ENCODE measurements at regions not wholly inside any gene's neighbourhood (a gene's known extent, or its start where the extent isn't known, plus 50 kb on each side); places are given as distances from the start of the nearest gene placed in this dataset.

- DNase-seq (ENCODE audit: extremely low spot score in 2 of 2), result no peak
- Histone ChIP-seq H3K9me3 (no peaks in the 10 kb centered on the region), H3K4me3 (no peak overlapping the region), H3K4me1 (no peaks in the 10 kb centered on the region), H3K36me3 (no peaks in the 10 kb centered on the region), H3K27me3 (no peaks in the 10 kb centered on the region), H3K27ac (no peak overlapping the region)
- intact Hi-C loops (cut with DNase I), result no loop called here
- no peak for TF ChIP-seq POLR2A (IDR thresholded peaks at IDR 0.05)
- no peak for TF ChIP-seq CTCF (IDR thresholded peaks at IDR 0.05)
- TF ChIP-seq POLR2AphosphoS5 (IDR thresholded peaks at IDR 0.05; ENCODE audit: insufficient read depth in 1 of 2, low read depth in 1 of 2), result no peak
Measured at GRCh38 chr4:114281164-114281960, 301.9 kb upstream of the ARSJ start.

- intact Hi-C loops (cut with DNase I), result no loop called here
- Histone ChIP-seq H3K27me3 (no peaks in the 10 kb centered on the region), H3K4me3 (no peak overlapping the region), H3K9me3 (no peaks in the 10 kb centered on the region), H3K27ac (no peak overlapping the region), H3K4me1 (no peaks in the 10 kb centered on the region), H3K36me3 (no peaks in the 10 kb centered on the region)
- no peak for TF ChIP-seq POLR2AphosphoS5 (IDR thresholded peaks at IDR 0.05; ENCODE audit: insufficient read depth in 1 of 2, low read depth in 1 of 2)
- no peak for TF ChIP-seq CTCF (IDR thresholded peaks at IDR 0.05)
- no peak for TF ChIP-seq POLR2A (IDR thresholded peaks at IDR 0.05)
- DNase-seq (ENCODE audit: extremely low spot score in 2 of 2), result no peak
Measured at GRCh38 chr4:114282937-114283336, 303.5 kb upstream of the ARSJ start.

- Histone ChIP-seq H3K4me1 (no peaks in the 10 kb centered on the region), H3K27me3 (no peaks in the 10 kb centered on the region), H3K4me3 (no peak overlapping the region), H3K36me3 (no peaks in the 10 kb centered on the region), H3K9me3 (no peaks in the 10 kb centered on the region), H3K27ac (no peak overlapping the region)
- TF ChIP-seq POLR2A (IDR thresholded peaks at IDR 0.05), result no peak
- TF ChIP-seq CTCF (IDR thresholded peaks at IDR 0.05), result no peak
- no peak for TF ChIP-seq POLR2AphosphoS5 (IDR thresholded peaks at IDR 0.05; ENCODE audit: insufficient read depth in 1 of 2, low read depth in 1 of 2)
- no peak for DNase-seq (ENCODE audit: extremely low spot score in 2 of 2)
- intact Hi-C loops (cut with DNase I), result no loop called here
Measured at GRCh38 chr4:114284629-114285028, 305.2 kb upstream of the ARSJ start.

- no peaks in the 10 kb centered on the region for H3K36me3 ChIP-seq
- DNase-seq (ENCODE audit: extremely low spot score in 2 of 2), result no peak
- H3K4me1 ChIP-seq, result no peaks in the 10 kb centered on the region
- intact Hi-C loops (cut with DNase I), result no loop called here
- no peak overlapping the region for H3K27ac ChIP-seq
- H3K9me3 ChIP-seq, result no peaks in the 10 kb centered on the region
- H3K27me3 ChIP-seq, result no peaks in the 10 kb centered on the region
- H3K4me3 ChIP-seq, result no peak overlapping the region
- no peak for TF ChIP-seq POLR2A (IDR thresholded peaks at IDR 0.05)
- TF ChIP-seq CTCF (IDR thresholded peaks at IDR 0.05), result no peak
- TF ChIP-seq POLR2AphosphoS5 (IDR thresholded peaks at IDR 0.05; ENCODE audit: insufficient read depth in 1 of 2, low read depth in 1 of 2), result no peak
Measured at GRCh38 chr4:114286262-114286810, 306.9 kb upstream of the ARSJ start.

- Histone ChIP-seq H3K9me3 (no peaks in the 10 kb centered on the region), H3K27me3 (no peaks in the 10 kb centered on the region), H3K36me3 (no peaks in the 10 kb centered on the region), H3K4me1 (no peaks in the 10 kb centered on the region), H3K4me3 (no peak overlapping the region), H3K27ac (no peak overlapping the region)
- DNase-seq (ENCODE audit: extremely low spot score in 2 of 2), result no peak
- TF ChIP-seq POLR2A (IDR thresholded peaks at IDR 0.05), result no peak
- no peak for TF ChIP-seq POLR2AphosphoS5 (IDR thresholded peaks at IDR 0.05; ENCODE audit: insufficient read depth in 1 of 2, low read depth in 1 of 2)
- TF ChIP-seq CTCF (IDR thresholded peaks at IDR 0.05), result no peak
- intact Hi-C loops (cut with DNase I), result no loop called here
Measured at GRCh38 chr4:114287079-114287696, 307.7 kb upstream of the ARSJ start.

Data from vagina (tissue), 2 donors.